Peyer's patch (tissue), 4 donors: ENCODE measurements at regions not wholly inside any gene's neighbourhood (a gene's known extent, or its start where the extent isn't known, plus 50 kb on each side); places are given as distances from the start of the nearest gene placed in this dataset.

Source experiments
- POLR2A ChIP-seq, 2 donors: fragments of 450-650 bp; IDR thresholded peaks; one replicate each; pipeline ENCODE4 v1.5.1; 2017; ENCODE audit warnings: antibody characterized with exemption in 2 of 2, mild to moderate bottlenecking in 2 of 2, moderate library complexity in 2 of 2
- TF ChIP-seq, protein P1 (sequence below), 6 experiments: fragments of 450-650 bp in 4 of 6; fragments of 200-600 bp in 2 of 6; sonication (generic) in 1 of 6; IDR thresholded peaks; one replicate each; pipeline ENCODE4 v1.5.1; 2017 to 2019; ENCODE audit warnings: antibody characterized with exemption in 6 of 6, mild to moderate bottlenecking in 3 of 6, moderate library complexity in 1 of 6

DNA sequence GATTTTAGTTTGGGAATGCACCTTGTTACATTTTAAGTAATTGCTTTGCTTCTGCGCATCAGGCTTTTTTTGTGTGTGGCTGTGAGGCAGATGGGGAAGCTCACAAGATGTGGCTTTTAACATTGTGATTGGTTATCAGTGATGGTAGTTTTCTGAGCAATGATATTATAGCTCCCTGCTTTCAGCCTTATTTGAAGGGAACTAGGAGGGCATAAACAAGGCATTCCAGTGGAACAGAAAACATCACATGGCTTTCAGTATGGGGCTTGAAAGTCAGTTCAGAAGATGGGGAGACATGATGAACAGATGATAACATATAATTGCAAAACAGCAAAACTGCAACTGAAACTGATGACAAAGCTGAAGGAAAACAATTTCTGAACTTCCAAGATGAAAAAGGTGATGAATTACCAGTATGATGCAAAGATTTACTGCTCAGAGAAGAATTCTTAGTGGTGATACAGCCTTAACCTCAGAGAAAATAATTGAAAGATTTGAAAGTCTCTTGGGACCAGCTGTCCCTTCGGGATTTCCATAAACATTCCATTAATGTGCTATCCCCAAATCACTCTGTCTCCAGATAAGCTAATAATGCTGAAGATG is 439.7 kb downstream of the RND3 start:
- TF ChIP-seq, protein P1, sequence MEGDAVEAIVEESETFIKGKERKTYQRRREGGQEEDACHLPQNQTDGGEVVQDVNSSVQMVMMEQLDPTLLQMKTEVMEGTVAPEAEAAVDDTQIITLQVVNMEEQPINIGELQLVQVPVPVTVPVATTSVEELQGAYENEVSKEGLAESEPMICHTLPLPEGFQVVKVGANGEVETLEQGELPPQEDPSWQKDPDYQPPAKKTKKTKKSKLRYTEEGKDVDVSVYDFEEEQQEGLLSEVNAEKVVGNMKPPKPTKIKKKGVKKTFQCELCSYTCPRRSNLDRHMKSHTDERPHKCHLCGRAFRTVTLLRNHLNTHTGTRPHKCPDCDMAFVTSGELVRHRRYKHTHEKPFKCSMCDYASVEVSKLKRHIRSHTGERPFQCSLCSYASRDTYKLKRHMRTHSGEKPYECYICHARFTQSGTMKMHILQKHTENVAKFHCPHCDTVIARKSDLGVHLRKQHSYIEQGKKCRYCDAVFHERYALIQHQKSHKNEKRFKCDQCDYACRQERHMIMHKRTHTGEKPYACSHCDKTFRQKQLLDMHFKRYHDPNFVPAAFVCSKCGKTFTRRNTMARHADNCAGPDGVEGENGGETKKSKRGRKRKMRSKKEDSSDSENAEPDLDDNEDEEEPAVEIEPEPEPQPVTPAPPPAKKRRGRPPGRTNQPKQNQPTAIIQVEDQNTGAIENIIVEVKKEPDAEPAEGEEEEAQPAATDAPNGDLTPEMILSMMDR (IDR thresholded peaks at IDR 0.05) = no peak
- TF ChIP-seq POLR2A (IDR thresholded peaks at IDR 0.05) = no peak
